ENCODE measurements at regions not wholly inside any gene's neighbourhood (a gene's known extent, or its start where the extent isn't known, plus 50 kb on each side); places are given as distances from the start of the nearest gene placed in this dataset.

GRCh38 chr2:66802877-66803276 is 368.0 kb downstream of the MEIS1 start:
- Histone ChIP-seq H3K27ac (ENCODE audit: low read length) (no peak overlapping the region), H3K4me1 (ENCODE audit: control insufficient read depth, insufficient read depth, low read length) (no peaks in the 10 kb centered on the region), H3K4me3 (ENCODE audit: low read length) (no peak overlapping the region), H3K27me3 (ENCODE audit: control insufficient read depth, insufficient read depth, low read length) (no peaks in the 10 kb centered on the region), H3K9me3 (ENCODE audit: control insufficient read depth, insufficient read depth, low read length) (no peaks in the 10 kb centered on the region), H3K36me3 (ENCODE audit: control insufficient read depth, insufficient read depth, low read length) (no peaks in the 10 kb centered on the region)
- H3K36me3 Mint-ChIP-seq = no peaks in the 10 kb centered on the region
- peaks cover 2 to 10% of the 10 kb centered on the region in 2 donors for H3K9me3 Mint-ChIP-seq
- no peaks in the 10 kb centered on the region for H3K4me1 Mint-ChIP-seq
- TF ChIP-seq CTCF (IDR thresholded peaks at IDR 0.05) = no peak
- WGBS (ENCODE audit: insufficient coverage) = 100% methylated on average over 2 of the region's 2 CpGs
- no peak overlapping the region for H3K27ac Mint-ChIP-seq
- H3K27me3 Mint-ChIP-seq (ENCODE audit: low read depth in 2 of 2) = peaks cover 0 to 2% of the 10 kb centered on the region in 2 donors
- intact Hi-C loops (cut with micrococcal nuclease) = no loop called here
- DNase-seq = no peak
- no peak overlapping the region for H3K4me3 Mint-ChIP-seq
- ATAC-seq = no peak

GRCh38 chr2:66803726-66804125 is 368.8 kb downstream of the MEIS1 start:
- whole genome bisulfite sequencing (ENCODE audit: insufficient coverage) = no CpG with 5 or more reads among the region's 2 CpGs
- no peak overlapping the region for H3K27ac ChIP-seq (ENCODE audit: low read length)
- H3K36me3 Mint-ChIP-seq = no peaks in the 10 kb centered on the region

GRCh38 chr2:66805016-66805865 is 370.3 kb downstream of the MEIS1 start:
- H3K9me3 ChIP-seq (ENCODE audit: control insufficient read depth, insufficient read depth, low read length) = no peaks in the 10 kb centered on the region
- Mint-ChIP-seq H3K27ac (no peak overlapping the region), H3K27me3 (ENCODE audit: low read depth in 2 of 2) (no peaks in the 10 kb centered on the region), H3K36me3 (no peaks in the 10 kb centered on the region), H3K4me3 (no peak overlapping the region), H3K4me1 (no peaks in the 10 kb centered on the region), H3K9me3 (peaks cover 0 to 2% of the 10 kb centered on the region in 2 donors)
- TF ChIP-seq CTCF (IDR thresholded peaks at IDR 0.05) = no peak
- WGBS (ENCODE audit: insufficient coverage) = 82% methylated on average over 8 of the region's 8 CpGs
- H3K27me3 ChIP-seq (ENCODE audit: control insufficient read depth, insufficient read depth, low read length) = no peaks in the 10 kb centered on the region
- DNase-seq = no peak
- H3K36me3 ChIP-seq (ENCODE audit: control insufficient read depth, insufficient read depth, low read length) = no peaks in the 10 kb centered on the region
- H3K4me3 ChIP-seq (ENCODE audit: low read length) = no peak overlapping the region
- intact Hi-C loops (cut with micrococcal nuclease) = no loop called here
- H3K27ac ChIP-seq (ENCODE audit: low read length) = no peak overlapping the region
- ATAC-seq = no peak
- H3K4me1 ChIP-seq (ENCODE audit: control insufficient read depth, insufficient read depth, low read length) = no peaks in the 10 kb centered on the region

More at GRCh38 chr2:66803726-66804125, 368.8 kb downstream of the MEIS1 start:
- intact Hi-C loops (cut with micrococcal nuclease) = no loop called here
- no peak for TF ChIP-seq CTCF (IDR thresholded peaks at IDR 0.05)
- H3K9me3 ChIP-seq (ENCODE audit: control insufficient read depth, insufficient read depth, low read length) = no peaks in the 10 kb centered on the region
- H3K36me3 ChIP-seq (ENCODE audit: control insufficient read depth, insufficient read depth, low read length) = no peaks in the 10 kb centered on the region
- H3K9me3 Mint-ChIP-seq = peaks cover 0 to 6% of the 10 kb centered on the region in 2 donors
- no peak overlapping the region for H3K27ac Mint-ChIP-seq
- ATAC-seq (no peak), DNase-seq (no peak)
- no peaks in the 10 kb centered on the region for H3K27me3 Mint-ChIP-seq (ENCODE audit: low read depth in 2 of 2)
- no peak overlapping the region for H3K4me3 Mint-ChIP-seq
- no peaks in the 10 kb centered on the region for H3K27me3 ChIP-seq (ENCODE audit: control insufficient read depth, insufficient read depth, low read length)
- H3K4me1 ChIP-seq (ENCODE audit: control insufficient read depth, insufficient read depth, low read length) = no peaks in the 10 kb centered on the region
- H3K4me3 ChIP-seq (ENCODE audit: low read length) = no peak overlapping the region
- H3K4me1 Mint-ChIP-seq = no peaks in the 10 kb centered on the region

GRCh38 chr2:66805968-66806367 is 371.0 kb downstream of the MEIS1 start:
- Histone ChIP-seq H3K27ac (ENCODE audit: low read length) (no peak overlapping the region), H3K36me3 (ENCODE audit: control insufficient read depth, insufficient read depth, low read length) (no peaks in the 10 kb centered on the region), H3K9me3 (ENCODE audit: control insufficient read depth, insufficient read depth, low read length) (no peaks in the 10 kb centered on the region), H3K4me3 (ENCODE audit: low read length) (no peak overlapping the region), H3K27me3 (ENCODE audit: control insufficient read depth, insufficient read depth, low read length) (no peaks in the 10 kb centered on the region), H3K4me1 (ENCODE audit: control insufficient read depth, insufficient read depth, low read length) (no peaks in the 10 kb centered on the region)
- ATAC-seq (no peak), DNase-seq (no peak)
- Mint-ChIP-seq H3K9me3 (peaks cover 0 to 2% of the 10 kb centered on the region in 2 donors), H3K36me3 (no peaks in the 10 kb centered on the region), H3K27ac (no peak overlapping the region), H3K4me1 (no peaks in the 10 kb centered on the region), H3K27me3 (ENCODE audit: low read depth in 2 of 2) (no peaks in the 10 kb centered on the region), H3K4me3 (no peak overlapping the region)
- WGBS (ENCODE audit: insufficient coverage) = no CpG with 5 or more reads among the region's 3 CpGs
- TF ChIP-seq CTCF (IDR thresholded peaks at IDR 0.05) = no peak
- intact Hi-C loops (cut with micrococcal nuclease) = no loop called here

All from natural killer cell (primary cell).